WERI-Rb-1 (cell line): ENCODE measurements at regions not wholly inside any gene's neighbourhood (a gene's known extent, or its start where the extent isn't known, plus 50 kb on each side); places are given as distances from the start of the nearest gene placed in this dataset.

Experiments used
- DNase-seq: peaks from one replicate; pipeline ENCODE4 v3.0.0-alpha.2; 2020
- H3K27ac ChIP-seq: fragments of 250-450 bp; sonication (Bioruptor Pico); 2 replicates; pipeline ENCODE4 v1.5.1; 2020; ENCODE audit warnings: mild to moderate bottlenecking, moderate library complexity
- H3K27me3 ChIP-seq: fragments of 250-450 bp; sonication (Bioruptor Pico); 2 replicates; pipeline ENCODE4 v1.5.1; 2021; ENCODE audit warnings: mild to moderate bottlenecking, low read depth, moderate library complexity; ENCODE audit not compliant: insufficient read depth, severe bottlenecking
- H3K36me3 ChIP-seq: fragments of 250-450 bp; sonication (Bioruptor Pico); 2 replicates; pipeline ENCODE4 v1.5.1; 2020; ENCODE audit warnings: mild to moderate bottlenecking, moderate library complexity
- H3K4me3 ChIP-seq: 2 replicates; pipeline ENCODE4 v1.5.1; 2011; ENCODE audit warnings: low read depth, mild to moderate bottlenecking, control low read depth, low read length
- H3K9me3 ChIP-seq: fragments of 250-450 bp; sonication (Bioruptor Pico); 2 replicates; pipeline ENCODE4 v1.5.1; 2021; ENCODE audit warnings: mild to moderate bottlenecking, moderate library complexity; ENCODE audit not compliant: severe bottlenecking
- CTCF ChIP-seq: IDR thresholded peaks from 2 replicates; pipeline ENCODE4 v1.5.1; 2011; ENCODE audit warnings: low read depth, mild to moderate bottlenecking, control low read depth, inconsistent platforms, low read length

- Histone ChIP-seq H3K9me3 (no peaks in the 10 kb centered on the region), H3K36me3 (no peaks in the 10 kb centered on the region), H3K27me3 (no peaks in the 10 kb centered on the region), H3K27ac (no peak overlapping the region), H3K4me3 (no peak overlapping the region)
- no peak for DNase-seq
- no peak for TF ChIP-seq CTCF
Observed at GRCh38 chr18:35864916-35865315, 107.6 kb upstream of the RMP24 start.

DNA sequence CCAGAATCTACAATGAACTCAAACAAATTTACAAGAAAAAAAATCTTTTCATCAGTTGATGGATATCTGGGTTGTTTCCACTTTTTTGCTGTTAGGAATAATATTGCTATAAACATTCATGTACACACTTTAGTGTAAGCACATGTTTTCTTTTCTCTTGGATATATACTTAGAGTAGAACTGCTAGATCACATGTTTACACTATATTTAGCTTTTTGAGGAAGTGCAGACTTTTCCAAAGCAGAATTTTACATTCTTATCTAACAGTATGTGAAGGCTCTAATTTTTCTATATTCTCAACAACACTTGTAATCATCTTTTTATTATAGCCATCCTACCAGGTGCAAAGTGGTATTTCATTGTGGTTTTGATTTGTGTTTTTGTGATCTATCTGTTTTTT, 103.6 kb upstream of the RMP24 start:
- Histone ChIP-seq H3K9me3 (no peaks in the 10 kb centered on the region), H3K36me3 (no peaks in the 10 kb centered on the region), H3K27me3 (peaks cover 5% of the 10 kb centered on the region), H3K4me3 (no peak overlapping the region), H3K27ac (no peak overlapping the region)
- no peak for DNase-seq
- no peak for TF ChIP-seq CTCF

DNA sequence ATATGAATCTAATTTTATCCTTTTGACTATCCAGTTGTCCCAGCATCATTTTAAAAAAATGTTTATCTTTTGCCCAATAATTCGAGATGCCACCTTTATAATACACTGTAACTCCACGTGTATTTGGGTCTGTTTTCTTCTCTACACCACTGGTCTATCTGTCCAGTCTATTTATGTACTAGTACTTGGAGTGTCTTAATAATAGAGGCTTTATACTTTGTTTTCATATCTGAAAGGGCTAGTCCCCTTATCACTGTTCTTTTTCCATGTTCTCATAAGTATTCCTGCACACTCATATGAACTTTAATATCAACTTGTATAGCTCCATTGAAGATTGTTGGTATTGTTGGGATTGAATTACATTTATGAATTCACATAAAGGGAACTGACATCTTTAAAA, 101.1 kb upstream of the RMP24 start:
- no peaks in the 10 kb centered on the region for H3K9me3 ChIP-seq
- no peak overlapping the region for H3K4me3 ChIP-seq
- no peak overlapping the region for H3K27ac ChIP-seq
- DNase-seq = no peak
- H3K36me3 ChIP-seq = no peaks in the 10 kb centered on the region
- peaks cover 5% of the 10 kb centered on the region for H3K27me3 ChIP-seq
- no peak for TF ChIP-seq CTCF

DNA sequence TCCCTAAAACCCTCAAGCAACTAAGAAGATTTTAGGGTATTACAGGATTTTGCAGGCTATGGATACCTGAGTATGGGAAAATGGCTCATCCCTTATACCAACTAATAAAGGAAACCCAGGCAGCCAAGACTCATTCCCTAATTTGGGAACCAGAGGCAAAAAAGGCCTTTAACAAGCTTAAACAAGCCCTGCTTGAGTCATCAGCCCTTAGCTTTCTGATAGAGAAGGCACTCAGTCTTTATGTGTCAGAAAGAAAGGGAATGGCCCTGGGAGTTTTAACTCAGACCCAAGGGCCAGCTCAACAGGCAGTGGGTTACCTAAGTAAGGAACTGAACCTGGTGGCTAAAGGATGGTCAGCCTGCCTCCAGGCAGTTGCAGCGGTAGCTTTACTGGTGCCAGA, 96.9 kb upstream of the RMP24 start:
- Histone ChIP-seq H3K4me3 (no peak overlapping the region), H3K27me3 (peaks cover 16% of the 10 kb centered on the region), H3K36me3 (no peaks in the 10 kb centered on the region), H3K9me3 (no peaks in the 10 kb centered on the region), H3K27ac (no peak overlapping the region)
- no peak for TF ChIP-seq CTCF
- DNase-seq = no peak

GRCh38 chr18:35876243-35876642, 96.2 kb upstream of the RMP24 start:
- H3K4me3 ChIP-seq = no peak overlapping the region
- H3K9me3 ChIP-seq = no peaks in the 10 kb centered on the region
- TF ChIP-seq CTCF = no peak
- H3K27ac ChIP-seq = no peak overlapping the region
- DNase-seq = no peak
- H3K36me3 ChIP-seq = no peaks in the 10 kb centered on the region
- H3K27me3 ChIP-seq = peaks cover 16% of the 10 kb centered on the region

DNA sequence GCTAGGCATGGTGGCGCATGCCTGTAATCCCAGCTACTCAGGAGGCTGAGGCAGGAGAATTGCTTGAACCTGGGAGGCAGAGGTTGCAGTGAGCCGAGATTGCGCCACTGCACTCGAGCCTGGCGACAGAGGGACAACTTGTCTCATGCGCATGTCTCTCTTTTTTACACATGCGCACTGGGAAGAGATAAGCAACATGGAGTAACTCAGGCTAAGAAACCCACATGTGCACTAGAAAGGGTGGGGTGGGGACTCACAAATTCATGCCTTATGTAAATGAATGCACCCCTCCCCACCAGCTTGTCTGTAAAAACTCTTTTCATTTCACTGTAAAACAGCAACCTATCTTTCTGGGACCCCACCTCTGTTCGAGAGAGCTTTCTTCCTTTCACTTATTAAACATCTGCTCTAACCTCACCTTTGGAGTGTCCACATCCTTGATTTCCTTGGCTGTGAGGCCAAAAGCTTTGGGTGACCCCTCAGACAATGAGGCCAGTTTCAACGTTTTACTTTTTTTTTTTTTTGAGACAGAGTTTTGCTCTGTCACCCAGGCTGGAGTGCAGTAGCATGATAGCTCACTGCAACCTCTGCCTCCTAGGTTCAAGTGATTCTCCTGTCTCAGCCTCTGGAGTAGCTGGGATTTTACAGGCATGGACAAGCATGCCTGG, 91.6 kb upstream of the RMP24 start:
- Histone ChIP-seq H3K27ac (no peak overlapping the region), H3K36me3 (no peaks in the 10 kb centered on the region), H3K4me3 (no peak overlapping the region), H3K27me3 (peaks cover 11% of the 10 kb centered on the region), H3K9me3 (no peaks in the 10 kb centered on the region)
- DNase-seq = no peak
- no peak for TF ChIP-seq CTCF
